GM12892 (cell line): ENCODE measurements at regions not wholly inside any gene's neighbourhood (a gene's known extent, or its start where the extent isn't known, plus 50 kb on each side); places are given as distances from the start of the nearest gene placed in this dataset.

ENCODE experiments used
- POLR2A ChIP-seq: IDR thresholded peaks from 2 replicates; pipeline ENCODE4 v1.6.1; 2011; ENCODE audit warnings: low read depth, low read length, control low read depth
- POLR2AphosphoS5 ChIP-seq: IDR thresholded peaks from 2 replicates; pipeline ENCODE4 v1.6.1; 2011; ENCODE audit warnings: low read depth, low read length, control low read depth

- TF ChIP-seq POLR2AphosphoS5 (no peak), POLR2A (no peak)
These were observed 726.0 kb upstream of the ZNF385D start for GRCh38 chr3:22476976-22477375.
